Type B pancreatic cell (in vitro differentiated cells): ENCODE measurements at regions not wholly inside any gene's neighbourhood (a gene's known extent, or its start where the extent isn't known, plus 50 kb on each side); places are given as distances from the start of the nearest gene placed in this dataset.

ENCODE experiments used
- DNase-seq: peaks from one replicate; pipeline ENCODE4 v3.0.0; 2021; ENCODE audit warnings: mixed read lengths; ENCODE audit not compliant: unreplicated experiment; ENCODE audit errors: extremely low spot score
- H3K27ac Mint-ChIP-seq: 2 replicates; pipeline ENCODE4 v1.8.0; 2021; ENCODE audit warnings: mild to moderate bottlenecking, mixed read lengths
- H3K27me3 Mint-ChIP-seq: 2 replicates; pipeline ENCODE4 v1.8.0; 2021; ENCODE audit warnings: mixed read lengths
- H3K36me3 Mint-ChIP-seq: 2 replicates; pipeline ENCODE4 v1.8.0; 2021; ENCODE audit warnings: mixed read lengths
- H3K4me1 Mint-ChIP-seq: one replicate; pipeline ENCODE4 v1.8.0; 2021; ENCODE audit warnings: mixed read lengths; ENCODE audit not compliant: unreplicated experiment
- H3K4me3 Mint-ChIP-seq: 2 replicates; pipeline ENCODE4 v1.8.0; 2021; ENCODE audit warnings: mild to moderate bottlenecking, mixed read lengths
- H3K9me3 Mint-ChIP-seq: 2 replicates; pipeline ENCODE4 v1.8.0; 2021; ENCODE audit warnings: mixed read lengths
- TF ChIP-seq, protein P1 (sequence below): fragments of 200-600 bp; sonication (generic); conservative IDR thresholded peaks from 2 replicates; pipeline ENCODE4 v1.5.0; 2021; ENCODE audit warnings: antibody characterized with exemption, mild to moderate bottlenecking

DNA sequence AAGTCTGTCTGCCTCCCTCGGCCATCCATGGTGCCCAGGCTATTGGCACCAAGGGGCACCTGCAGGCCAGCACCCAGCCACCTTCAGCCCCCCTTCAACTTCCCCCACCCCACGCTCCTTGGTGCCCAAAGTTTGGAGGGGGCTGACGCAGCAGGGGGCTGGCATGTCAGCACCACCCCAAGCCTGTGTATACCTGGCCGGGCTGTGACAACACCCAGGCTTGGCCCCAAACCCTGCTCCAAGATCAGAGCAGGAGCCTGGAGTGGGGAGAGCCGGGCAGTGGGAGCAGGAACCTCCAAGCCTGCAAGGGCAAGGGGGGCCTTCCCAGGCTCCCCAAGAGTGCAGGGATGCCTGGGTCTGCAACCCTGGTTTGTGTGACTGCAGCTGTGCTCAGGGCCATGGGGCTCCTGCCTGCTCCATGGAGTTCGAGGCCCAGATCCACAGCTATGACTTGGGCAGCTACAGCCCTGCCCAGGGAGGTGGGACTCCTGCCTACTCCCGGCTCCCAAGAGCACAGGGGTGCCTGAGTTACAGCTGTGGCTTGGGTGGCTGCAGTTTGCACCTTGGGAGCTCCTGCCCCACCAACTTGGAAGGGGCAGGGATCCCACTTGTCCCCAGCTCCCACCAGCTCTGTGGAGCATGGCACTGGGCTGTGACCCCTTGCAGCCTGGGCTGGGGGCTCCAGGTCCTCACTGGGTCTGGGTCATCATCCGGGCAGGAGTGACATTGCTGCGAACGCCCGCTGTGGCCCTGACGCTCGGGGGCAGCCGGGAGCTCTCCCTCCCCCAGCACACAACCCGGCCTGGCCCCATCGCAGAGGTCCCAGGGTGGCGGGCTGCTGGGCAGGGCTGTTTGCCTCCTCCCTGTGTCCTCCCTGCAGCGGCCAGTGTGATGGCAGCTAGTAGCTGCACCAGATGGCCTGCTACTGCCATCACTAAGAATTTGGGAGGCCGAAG lies 175.5 kb upstream of the SDK2 start:
- peaks cover 24% of the 10 kb centered on the region for H3K27me3 Mint-ChIP-seq
- H3K36me3 Mint-ChIP-seq, result no peaks in the 10 kb centered on the region
- H3K4me3 Mint-ChIP-seq, result no peak overlapping the region
- H3K4me1 Mint-ChIP-seq, result peaks cover 9% of the 10 kb centered on the region
- TF ChIP-seq, protein P1, sequence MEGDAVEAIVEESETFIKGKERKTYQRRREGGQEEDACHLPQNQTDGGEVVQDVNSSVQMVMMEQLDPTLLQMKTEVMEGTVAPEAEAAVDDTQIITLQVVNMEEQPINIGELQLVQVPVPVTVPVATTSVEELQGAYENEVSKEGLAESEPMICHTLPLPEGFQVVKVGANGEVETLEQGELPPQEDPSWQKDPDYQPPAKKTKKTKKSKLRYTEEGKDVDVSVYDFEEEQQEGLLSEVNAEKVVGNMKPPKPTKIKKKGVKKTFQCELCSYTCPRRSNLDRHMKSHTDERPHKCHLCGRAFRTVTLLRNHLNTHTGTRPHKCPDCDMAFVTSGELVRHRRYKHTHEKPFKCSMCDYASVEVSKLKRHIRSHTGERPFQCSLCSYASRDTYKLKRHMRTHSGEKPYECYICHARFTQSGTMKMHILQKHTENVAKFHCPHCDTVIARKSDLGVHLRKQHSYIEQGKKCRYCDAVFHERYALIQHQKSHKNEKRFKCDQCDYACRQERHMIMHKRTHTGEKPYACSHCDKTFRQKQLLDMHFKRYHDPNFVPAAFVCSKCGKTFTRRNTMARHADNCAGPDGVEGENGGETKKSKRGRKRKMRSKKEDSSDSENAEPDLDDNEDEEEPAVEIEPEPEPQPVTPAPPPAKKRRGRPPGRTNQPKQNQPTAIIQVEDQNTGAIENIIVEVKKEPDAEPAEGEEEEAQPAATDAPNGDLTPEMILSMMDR, result no peak
- H3K27ac Mint-ChIP-seq, result no peak overlapping the region
- H3K9me3 Mint-ChIP-seq, result peaks cover 8% of the 10 kb centered on the region
- DNase-seq, result no peak

DNA sequence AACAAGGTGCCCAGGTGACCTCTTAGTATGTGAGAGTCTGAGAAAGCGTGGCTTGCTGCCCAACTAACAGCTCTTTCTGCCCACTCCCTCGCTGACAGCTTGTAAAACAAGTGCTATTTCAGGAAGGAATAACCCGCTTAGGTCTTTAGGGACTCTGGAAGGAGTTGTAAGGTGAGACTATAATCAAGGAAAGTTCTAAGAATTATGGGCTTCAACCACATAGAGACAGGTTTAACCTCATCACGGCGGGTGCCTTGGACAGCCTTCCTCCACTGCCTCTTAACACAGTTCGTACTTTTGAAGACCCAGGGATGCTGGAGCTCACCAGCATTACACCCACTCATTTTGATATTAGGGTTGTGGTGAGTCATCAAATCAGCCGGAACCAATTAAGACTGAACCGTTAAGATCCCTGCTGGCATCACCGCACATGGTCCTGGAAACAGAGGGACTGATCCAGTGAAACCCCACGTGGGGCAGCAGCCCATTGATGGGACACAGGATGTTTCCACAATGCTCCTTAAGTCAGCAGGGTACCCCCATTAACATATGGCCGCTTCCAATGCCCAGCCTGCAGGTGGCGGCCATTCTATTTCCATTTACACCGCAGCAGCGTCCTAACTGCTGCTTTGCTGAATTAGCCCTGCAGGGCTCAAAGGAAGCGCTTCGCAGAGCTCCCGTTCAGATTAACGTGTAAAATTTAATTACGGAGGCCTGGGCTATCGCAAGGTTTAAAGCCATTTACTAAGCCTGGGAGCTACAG lies 176.6 kb upstream of the SDK2 start:
- peaks cover 8% of the 10 kb centered on the region for H3K9me3 Mint-ChIP-seq
- H3K27ac Mint-ChIP-seq, result no peak overlapping the region
- peaks cover 24% of the 10 kb centered on the region for H3K27me3 Mint-ChIP-seq
- no peaks in the 10 kb centered on the region for H3K36me3 Mint-ChIP-seq
- H3K4me1 Mint-ChIP-seq, result peaks cover 9% of the 10 kb centered on the region
- DNase-seq, result no peak
- TF ChIP-seq, protein P1, result peak; percentile 66
- no peak overlapping the region for H3K4me3 Mint-ChIP-seq

DNA sequence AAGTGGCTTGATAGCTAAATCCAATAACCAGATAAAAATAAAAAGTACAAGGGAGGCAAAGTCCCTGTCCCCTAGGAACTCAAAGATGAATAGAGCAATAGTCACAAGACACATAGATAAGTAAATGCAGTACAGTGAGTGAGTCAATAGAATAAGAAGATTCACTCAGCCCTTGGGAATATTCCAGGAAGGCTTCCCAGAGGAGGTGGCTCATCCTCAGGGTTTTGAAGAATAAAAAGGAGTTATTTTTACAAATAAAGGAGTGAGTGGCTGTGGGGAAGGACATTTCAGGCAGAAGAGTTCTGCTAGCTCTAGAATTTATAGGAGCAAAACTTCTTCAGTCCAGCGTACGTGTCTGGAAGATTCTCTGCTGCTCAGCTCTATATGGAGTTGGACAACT lies 177.4 kb upstream of the SDK2 start:
- H3K27me3 Mint-ChIP-seq, result peaks cover 24% of the 10 kb centered on the region
- H3K9me3 Mint-ChIP-seq, result peaks cover 8% of the 10 kb centered on the region
- no peak overlapping the region for H3K4me3 Mint-ChIP-seq
- H3K27ac Mint-ChIP-seq, result no peak overlapping the region
- no peaks in the 10 kb centered on the region for H3K36me3 Mint-ChIP-seq
- TF ChIP-seq, protein P1, result no peak
- H3K4me1 Mint-ChIP-seq, result peaks cover 9% of the 10 kb centered on the region
- no peak for DNase-seq

DNA sequence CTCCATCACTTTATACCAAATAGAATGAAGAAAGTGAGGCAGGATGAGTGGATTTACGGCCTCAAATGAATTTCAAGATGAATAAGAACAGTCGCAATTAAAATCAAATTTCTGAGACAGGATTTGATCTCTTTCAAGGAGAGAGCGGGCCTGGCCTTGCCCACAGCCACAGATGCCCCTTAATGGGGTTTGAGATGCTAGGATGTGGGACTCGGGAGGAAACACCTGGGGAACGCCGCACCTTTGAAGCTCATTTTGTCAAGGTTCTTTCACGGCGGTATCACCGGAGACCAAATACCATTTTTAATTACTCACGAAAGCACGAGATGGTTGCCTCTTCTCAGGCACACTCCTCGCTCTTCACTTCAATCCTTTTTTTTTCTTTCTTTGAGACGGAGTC lies 178.1 kb upstream of the SDK2 start:
- peaks cover 11% of the 10 kb centered on the region for H3K4me1 Mint-ChIP-seq
- no peaks in the 10 kb centered on the region for H3K36me3 Mint-ChIP-seq
- H3K4me3 Mint-ChIP-seq, result no peak overlapping the region
- H3K27ac Mint-ChIP-seq, result no peak overlapping the region
- no peak for DNase-seq
- H3K9me3 Mint-ChIP-seq, result peaks cover 8% of the 10 kb centered on the region
- H3K27me3 Mint-ChIP-seq, result peaks cover 24% of the 10 kb centered on the region
- TF ChIP-seq, protein P1, result no peak

DNA sequence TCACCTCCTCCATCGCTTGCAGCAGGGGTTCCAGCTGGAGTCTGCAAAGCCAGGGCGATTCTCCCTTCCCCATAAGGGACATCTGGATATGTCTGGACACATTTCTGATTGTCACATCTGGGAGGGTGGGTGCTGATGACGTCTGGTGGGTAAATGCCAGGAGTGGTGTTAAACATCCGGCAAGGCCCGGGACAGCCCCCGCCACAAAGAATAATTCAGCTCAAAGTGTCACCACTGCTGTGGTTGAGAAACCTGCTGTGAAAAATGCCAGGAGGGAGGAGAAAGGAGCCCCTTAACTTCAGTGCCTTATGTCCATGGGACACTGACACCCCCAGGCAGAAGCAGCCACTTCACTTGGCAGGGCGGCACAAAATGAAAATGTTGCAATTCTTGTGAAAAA lies 179.4 kb upstream of the SDK2 start:
- Mint-ChIP-seq H3K4me1 (peaks cover 25% of the 10 kb centered on the region), H3K36me3 (no peaks in the 10 kb centered on the region), H3K27ac (no peak overlapping the region), H3K27me3 (peaks cover 34% of the 10 kb centered on the region), H3K4me3 (no peak overlapping the region), H3K9me3 (peaks cover 2% of the 10 kb centered on the region)
- DNase-seq, result no peak
- TF ChIP-seq, protein P1, result no peak
